Liver (tissue), 3 donors: ENCODE measurements at regions not wholly inside any gene's neighbourhood (a gene's known extent, or its start where the extent isn't known, plus 50 kb on each side); places are given as distances from the start of the nearest gene placed in this dataset.

Experiments
- EGR1 ChIP-seq, 2 donors: IDR thresholded peaks; 2 replicates each; pipeline ENCODE4 v1.6.1; 2016 to 2018; ENCODE audit warnings: antibody characterized with exemption in 2 of 2, low read depth in 2 of 2
- YY1 ChIP-seq: IDR thresholded peaks from 2 replicates; pipeline ENCODE4 v1.6.1; 2016; ENCODE audit warnings: antibody characterized with exemption, mild to moderate bottlenecking
- TF ChIP-seq, protein P1 (sequence below): fragments of 150-350 bp; IDR thresholded peaks from 2 replicates; pipeline ENCODE4 v1.5.1; 2017; ENCODE audit warnings: improper control_type of control experiment, low read depth, low read length; ENCODE audit not compliant: missing input control
- TF ChIP-seq, protein P2 (sequence below): IDR thresholded peaks from 2 replicates; pipeline ENCODE4 v1.6.1; 2016; ENCODE audit warnings: antibody characterized with exemption
- TF ChIP-seq, protein P3 (sequence below): IDR thresholded peaks from 2 replicates; pipeline ENCODE4 v1.6.1; 2016; ENCODE audit warnings: antibody characterized with exemption, mild to moderate bottlenecking
- donor health status: healthy.
- donor health status: healthy.

DNA sequence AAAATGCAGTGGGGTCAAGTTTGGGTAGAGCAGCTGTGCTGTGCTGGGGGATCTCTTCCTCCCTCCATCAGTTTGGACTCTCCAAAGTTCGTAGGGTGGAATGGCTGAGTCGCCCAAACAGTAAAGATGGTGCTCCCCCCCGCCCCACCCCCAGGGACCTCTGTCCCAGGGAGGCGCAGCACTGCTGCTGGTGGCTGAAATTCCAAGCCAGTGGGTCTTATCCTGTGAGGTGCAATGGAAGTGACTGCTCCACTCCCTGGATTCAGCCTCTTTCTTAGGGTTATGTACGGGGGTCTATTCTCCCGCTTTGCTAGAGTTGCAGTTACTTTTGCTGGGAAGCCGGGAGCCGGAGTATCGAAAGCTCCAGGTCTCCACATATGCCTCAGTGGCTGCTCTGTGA lies 97.5 kb upstream of the CTAGE1 start:
- TF ChIP-seq, protein P1, sequence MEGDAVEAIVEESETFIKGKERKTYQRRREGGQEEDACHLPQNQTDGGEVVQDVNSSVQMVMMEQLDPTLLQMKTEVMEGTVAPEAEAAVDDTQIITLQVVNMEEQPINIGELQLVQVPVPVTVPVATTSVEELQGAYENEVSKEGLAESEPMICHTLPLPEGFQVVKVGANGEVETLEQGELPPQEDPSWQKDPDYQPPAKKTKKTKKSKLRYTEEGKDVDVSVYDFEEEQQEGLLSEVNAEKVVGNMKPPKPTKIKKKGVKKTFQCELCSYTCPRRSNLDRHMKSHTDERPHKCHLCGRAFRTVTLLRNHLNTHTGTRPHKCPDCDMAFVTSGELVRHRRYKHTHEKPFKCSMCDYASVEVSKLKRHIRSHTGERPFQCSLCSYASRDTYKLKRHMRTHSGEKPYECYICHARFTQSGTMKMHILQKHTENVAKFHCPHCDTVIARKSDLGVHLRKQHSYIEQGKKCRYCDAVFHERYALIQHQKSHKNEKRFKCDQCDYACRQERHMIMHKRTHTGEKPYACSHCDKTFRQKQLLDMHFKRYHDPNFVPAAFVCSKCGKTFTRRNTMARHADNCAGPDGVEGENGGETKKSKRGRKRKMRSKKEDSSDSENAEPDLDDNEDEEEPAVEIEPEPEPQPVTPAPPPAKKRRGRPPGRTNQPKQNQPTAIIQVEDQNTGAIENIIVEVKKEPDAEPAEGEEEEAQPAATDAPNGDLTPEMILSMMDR, result no peak
- TF ChIP-seq, protein P2, sequence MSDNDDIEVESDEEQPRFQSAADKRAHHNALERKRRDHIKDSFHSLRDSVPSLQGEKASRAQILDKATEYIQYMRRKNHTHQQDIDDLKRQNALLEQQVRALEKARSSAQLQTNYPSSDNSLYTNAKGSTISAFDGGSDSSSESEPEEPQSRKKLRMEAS, result no peak
- TF ChIP-seq EGR1 (IDR thresholded peaks at IDR 0.05; ENCODE audit: low read depth in 2 of 2), result no peak
- TF ChIP-seq, protein P3, sequence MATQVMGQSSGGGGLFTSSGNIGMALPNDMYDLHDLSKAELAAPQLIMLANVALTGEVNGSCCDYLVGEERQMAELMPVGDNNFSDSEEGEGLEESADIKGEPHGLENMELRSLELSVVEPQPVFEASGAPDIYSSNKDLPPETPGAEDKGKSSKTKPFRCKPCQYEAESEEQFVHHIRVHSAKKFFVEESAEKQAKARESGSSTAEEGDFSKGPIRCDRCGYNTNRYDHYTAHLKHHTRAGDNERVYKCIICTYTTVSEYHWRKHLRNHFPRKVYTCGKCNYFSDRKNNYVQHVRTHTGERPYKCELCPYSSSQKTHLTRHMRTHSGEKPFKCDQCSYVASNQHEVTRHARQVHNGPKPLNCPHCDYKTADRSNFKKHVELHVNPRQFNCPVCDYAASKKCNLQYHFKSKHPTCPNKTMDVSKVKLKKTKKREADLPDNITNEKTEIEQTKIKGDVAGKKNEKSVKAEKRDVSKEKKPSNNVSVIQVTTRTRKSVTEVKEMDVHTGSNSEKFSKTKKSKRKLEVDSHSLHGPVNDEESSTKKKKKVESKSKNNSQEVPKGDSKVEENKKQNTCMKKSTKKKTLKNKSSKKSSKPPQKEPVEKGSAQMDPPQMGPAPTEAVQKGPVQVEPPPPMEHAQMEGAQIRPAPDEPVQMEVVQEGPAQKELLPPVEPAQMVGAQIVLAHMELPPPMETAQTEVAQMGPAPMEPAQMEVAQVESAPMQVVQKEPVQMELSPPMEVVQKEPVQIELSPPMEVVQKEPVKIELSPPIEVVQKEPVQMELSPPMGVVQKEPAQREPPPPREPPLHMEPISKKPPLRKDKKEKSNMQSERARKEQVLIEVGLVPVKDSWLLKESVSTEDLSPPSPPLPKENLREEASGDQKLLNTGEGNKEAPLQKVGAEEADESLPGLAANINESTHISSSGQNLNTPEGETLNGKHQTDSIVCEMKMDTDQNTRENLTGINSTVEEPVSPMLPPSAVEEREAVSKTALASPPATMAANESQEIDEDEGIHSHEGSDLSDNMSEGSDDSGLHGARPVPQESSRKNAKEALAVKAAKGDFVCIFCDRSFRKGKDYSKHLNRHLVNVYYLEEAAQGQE, result no peak
- TF ChIP-seq YY1, result no peak
